Lower leg skin (tissue), 3 donors: ENCODE measurements at regions not wholly inside any gene's neighbourhood (a gene's known extent, or its start where the extent isn't known, plus 50 kb on each side); places are given as distances from the start of the nearest gene placed in this dataset.

Experiments used
- POLR2A ChIP-seq, 2 donors: fragments of 450-650 bp; IDR thresholded peaks; one replicate each; pipeline ENCODE4 v1.6.1; 2016 to 2017; ENCODE audit warnings: antibody characterized with exemption in 2 of 2, mild to moderate bottlenecking in 1 of 2, moderate library complexity in 1 of 2
- TF ChIP-seq, protein P1 (sequence below), 3 donors: fragments of 450-650 bp; IDR thresholded peaks; one replicate each; pipeline ENCODE4 v1.5.1; 2016; ENCODE audit warnings: antibody characterized with exemption in 3 of 3, mild to moderate bottlenecking in 3 of 3, moderate library complexity in 2 of 3

DNA sequence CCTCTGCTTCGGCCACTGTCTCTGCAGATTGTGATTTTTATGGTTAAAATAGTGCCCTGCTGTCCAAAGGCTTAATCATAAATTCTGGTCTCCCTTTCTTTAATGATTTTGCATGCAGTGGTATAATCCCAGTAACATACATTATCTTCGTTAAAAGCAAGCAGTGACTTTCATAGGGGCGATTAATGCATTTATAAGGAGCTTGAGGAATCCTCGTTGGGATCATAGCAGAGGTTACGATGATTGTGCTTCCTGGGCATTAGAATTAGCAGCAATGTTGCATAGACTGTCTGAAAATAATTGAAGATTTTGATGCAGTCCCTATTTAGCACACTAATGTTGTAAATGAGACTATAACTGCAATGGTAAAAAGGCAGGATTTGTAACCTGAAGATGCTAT lies 181.3 kb downstream of the PRL start:
- no peak for TF ChIP-seq POLR2A (IDR thresholded peaks at IDR 0.05)
- TF ChIP-seq, protein P1, sequence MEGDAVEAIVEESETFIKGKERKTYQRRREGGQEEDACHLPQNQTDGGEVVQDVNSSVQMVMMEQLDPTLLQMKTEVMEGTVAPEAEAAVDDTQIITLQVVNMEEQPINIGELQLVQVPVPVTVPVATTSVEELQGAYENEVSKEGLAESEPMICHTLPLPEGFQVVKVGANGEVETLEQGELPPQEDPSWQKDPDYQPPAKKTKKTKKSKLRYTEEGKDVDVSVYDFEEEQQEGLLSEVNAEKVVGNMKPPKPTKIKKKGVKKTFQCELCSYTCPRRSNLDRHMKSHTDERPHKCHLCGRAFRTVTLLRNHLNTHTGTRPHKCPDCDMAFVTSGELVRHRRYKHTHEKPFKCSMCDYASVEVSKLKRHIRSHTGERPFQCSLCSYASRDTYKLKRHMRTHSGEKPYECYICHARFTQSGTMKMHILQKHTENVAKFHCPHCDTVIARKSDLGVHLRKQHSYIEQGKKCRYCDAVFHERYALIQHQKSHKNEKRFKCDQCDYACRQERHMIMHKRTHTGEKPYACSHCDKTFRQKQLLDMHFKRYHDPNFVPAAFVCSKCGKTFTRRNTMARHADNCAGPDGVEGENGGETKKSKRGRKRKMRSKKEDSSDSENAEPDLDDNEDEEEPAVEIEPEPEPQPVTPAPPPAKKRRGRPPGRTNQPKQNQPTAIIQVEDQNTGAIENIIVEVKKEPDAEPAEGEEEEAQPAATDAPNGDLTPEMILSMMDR (IDR thresholded peaks at IDR 0.05): no peak
